ENCODE measurements at regions not wholly inside any gene's neighbourhood (a gene's known extent, or its start where the extent isn't known, plus 50 kb on each side); places are given as distances from the start of the nearest gene placed in this dataset.
"Not testable (repeated sequence)": the region's sequence is repeated elsewhere in the genome, so short reads cannot be mapped to it uniquely, and the experiment has no call there.

- TF ChIP-seq, protein P1, sequence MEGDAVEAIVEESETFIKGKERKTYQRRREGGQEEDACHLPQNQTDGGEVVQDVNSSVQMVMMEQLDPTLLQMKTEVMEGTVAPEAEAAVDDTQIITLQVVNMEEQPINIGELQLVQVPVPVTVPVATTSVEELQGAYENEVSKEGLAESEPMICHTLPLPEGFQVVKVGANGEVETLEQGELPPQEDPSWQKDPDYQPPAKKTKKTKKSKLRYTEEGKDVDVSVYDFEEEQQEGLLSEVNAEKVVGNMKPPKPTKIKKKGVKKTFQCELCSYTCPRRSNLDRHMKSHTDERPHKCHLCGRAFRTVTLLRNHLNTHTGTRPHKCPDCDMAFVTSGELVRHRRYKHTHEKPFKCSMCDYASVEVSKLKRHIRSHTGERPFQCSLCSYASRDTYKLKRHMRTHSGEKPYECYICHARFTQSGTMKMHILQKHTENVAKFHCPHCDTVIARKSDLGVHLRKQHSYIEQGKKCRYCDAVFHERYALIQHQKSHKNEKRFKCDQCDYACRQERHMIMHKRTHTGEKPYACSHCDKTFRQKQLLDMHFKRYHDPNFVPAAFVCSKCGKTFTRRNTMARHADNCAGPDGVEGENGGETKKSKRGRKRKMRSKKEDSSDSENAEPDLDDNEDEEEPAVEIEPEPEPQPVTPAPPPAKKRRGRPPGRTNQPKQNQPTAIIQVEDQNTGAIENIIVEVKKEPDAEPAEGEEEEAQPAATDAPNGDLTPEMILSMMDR (IDR thresholded peaks at IDR 0.05) = not testable (repeated sequence)
- TF ChIP-seq POLR2A (IDR thresholded peaks at IDR 0.05) = not testable (repeated sequence)
Measured at GRCh38 chr3:145263458-145263857, 897.5 kb downstream of the PLOD2 start.

Data from breast epithelium (tissue), 3 donors.